BJ (cell line): ENCODE measurements at regions not wholly inside any gene's neighbourhood (a gene's known extent, or its start where the extent isn't known, plus 50 kb on each side); places are given as distances from the start of the nearest gene placed in this dataset.

Experiments
- CTCF ChIA-PET: fragments of 350-600 bp; formaldehyde crosslinking; extraction: SDS; loops from one replicate; lab custom pipeline; 2021; ENCODE audit warnings: antibody characterized with exemption, inconsistent platforms; lab: Yijun Ruan, JAX
- POLR2A ChIA-PET: fragments of 300-600 bp; sonication (Branson Sonifier 250); formaldehyde crosslinking; extraction: SDS; loops from one replicate; lab custom pipeline; 2021; ENCODE audit warnings: antibody characterized with exemption; lab: Charles Lee
- DNase-seq: peaks from one replicate; pipeline ENCODE4 v3.0.0-alpha.2; 2011; ENCODE audit warnings: low read depth
- H3K27me3 ChIP-seq: 2 replicates; pipeline ENCODE4 v1.6.0; 2011; ENCODE audit warnings: low read length; ENCODE audit not compliant: control insufficient read depth, insufficient read depth
- H3K36me3 ChIP-seq: 2 replicates; pipeline ENCODE4 v1.5.1; 2011; ENCODE audit warnings: low read length; ENCODE audit not compliant: control insufficient read depth, insufficient read depth
- H3K4me3 ChIP-seq: 2 replicates; pipeline ENCODE4 v1.5.1; 2011; ENCODE audit warnings: low read depth, mild to moderate bottlenecking, control low read depth, low read length
- TF ChIP-seq, protein P1 (sequence below): IDR thresholded peaks from 2 replicates; pipeline ENCODE4 v1.5.1; 2011; ENCODE audit warnings: low read depth, mild to moderate bottlenecking, control low read depth, inconsistent platforms, low read length, moderate library complexity; ENCODE audit not compliant: insufficient read depth

GRCh38 chr13:60974296-60974695 is 441.4 kb downstream of the PCDH20 start:
- H3K4me3 ChIP-seq: no peak overlapping the region
- ChIA-PET CTCF (no interaction called here), POLR2A (no interaction called here)
- H3K36me3 ChIP-seq: no peaks in the 10 kb centered on the region
- TF ChIP-seq, protein P1, sequence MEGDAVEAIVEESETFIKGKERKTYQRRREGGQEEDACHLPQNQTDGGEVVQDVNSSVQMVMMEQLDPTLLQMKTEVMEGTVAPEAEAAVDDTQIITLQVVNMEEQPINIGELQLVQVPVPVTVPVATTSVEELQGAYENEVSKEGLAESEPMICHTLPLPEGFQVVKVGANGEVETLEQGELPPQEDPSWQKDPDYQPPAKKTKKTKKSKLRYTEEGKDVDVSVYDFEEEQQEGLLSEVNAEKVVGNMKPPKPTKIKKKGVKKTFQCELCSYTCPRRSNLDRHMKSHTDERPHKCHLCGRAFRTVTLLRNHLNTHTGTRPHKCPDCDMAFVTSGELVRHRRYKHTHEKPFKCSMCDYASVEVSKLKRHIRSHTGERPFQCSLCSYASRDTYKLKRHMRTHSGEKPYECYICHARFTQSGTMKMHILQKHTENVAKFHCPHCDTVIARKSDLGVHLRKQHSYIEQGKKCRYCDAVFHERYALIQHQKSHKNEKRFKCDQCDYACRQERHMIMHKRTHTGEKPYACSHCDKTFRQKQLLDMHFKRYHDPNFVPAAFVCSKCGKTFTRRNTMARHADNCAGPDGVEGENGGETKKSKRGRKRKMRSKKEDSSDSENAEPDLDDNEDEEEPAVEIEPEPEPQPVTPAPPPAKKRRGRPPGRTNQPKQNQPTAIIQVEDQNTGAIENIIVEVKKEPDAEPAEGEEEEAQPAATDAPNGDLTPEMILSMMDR: no peak
- no peak for DNase-seq
- no peaks in the 10 kb centered on the region for H3K27me3 ChIP-seq

DNA sequence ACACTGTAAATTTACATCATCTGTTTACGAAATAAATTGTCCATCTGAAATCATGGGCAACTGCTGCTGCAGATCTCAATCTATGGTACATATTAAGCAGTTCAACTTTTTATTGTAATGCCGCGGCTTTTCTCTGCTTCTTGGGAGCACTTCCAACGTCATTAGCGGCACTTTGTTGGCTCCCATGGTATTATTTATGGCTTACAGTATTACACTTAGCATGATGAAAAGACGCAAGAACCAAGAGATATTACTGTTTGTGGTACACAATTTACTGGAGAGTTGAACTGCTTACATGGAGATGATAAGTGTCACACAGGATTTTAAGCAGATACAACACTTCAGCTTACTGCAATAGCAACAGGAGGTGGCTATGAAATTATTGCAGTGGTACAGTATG is 442.1 kb downstream of the PCDH20 start:
- TF ChIP-seq, protein P1: no peak
- no peak for DNase-seq
- H3K27me3 ChIP-seq: no peaks in the 10 kb centered on the region
- ChIA-PET POLR2A (no interaction called here), CTCF (no interaction called here)
- no peak overlapping the region for H3K4me3 ChIP-seq
- no peaks in the 10 kb centered on the region for H3K36me3 ChIP-seq

DNA sequence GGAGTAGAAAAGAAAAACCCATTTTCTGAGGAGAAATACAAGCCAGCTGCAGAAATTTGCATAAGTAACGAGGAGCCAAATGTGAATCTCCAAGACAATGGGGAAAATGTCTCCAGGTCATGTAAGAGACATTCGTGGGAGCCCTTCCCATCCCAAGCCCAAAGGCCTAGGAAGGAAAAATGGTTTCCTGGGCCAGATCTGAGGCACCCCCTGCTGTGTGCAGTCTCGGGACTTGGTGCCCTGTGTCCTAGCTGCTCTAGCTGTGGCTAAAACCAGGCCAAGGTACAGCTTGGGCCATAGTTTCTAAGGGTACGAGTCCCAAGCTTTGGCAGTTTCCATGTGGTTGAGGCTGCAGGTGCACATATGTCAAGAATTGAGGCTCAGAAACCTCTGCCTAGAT is 444.9 kb downstream of the PCDH20 start:
- Histone ChIP-seq H3K27me3 (no peaks in the 10 kb centered on the region), H3K36me3 (no peaks in the 10 kb centered on the region), H3K4me3 (no peak overlapping the region)
- ChIA-PET POLR2A (no interaction called here), CTCF (no interaction called here)
- TF ChIP-seq, protein P1: no peak
- DNase-seq: no peak

DNA sequence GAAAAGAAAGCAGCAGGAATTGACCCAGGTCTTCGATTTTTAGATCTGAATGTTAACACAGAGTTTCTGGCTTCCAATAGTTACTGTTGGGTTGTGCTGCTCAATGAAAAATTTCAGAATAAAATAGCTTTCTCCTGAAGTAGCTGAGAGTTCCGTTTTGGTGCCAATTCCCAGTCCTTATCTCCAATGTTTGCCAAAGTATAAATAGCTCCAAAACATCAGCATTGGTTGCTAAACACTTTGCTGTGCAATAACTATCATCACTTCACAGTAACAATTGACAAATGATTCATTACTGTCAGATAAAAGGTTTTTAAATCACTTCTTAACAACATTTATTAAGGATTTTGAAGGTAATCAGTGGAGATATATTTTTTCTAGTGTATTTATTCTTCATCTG is 446.0 kb downstream of the PCDH20 start:
- ChIA-PET POLR2A (no interaction called here), CTCF (no interaction called here)
- no peaks in the 10 kb centered on the region for H3K36me3 ChIP-seq
- no peak overlapping the region for H3K4me3 ChIP-seq
- no peaks in the 10 kb centered on the region for H3K27me3 ChIP-seq
- TF ChIP-seq, protein P1: no peak
- no peak for DNase-seq

- TF ChIP-seq, protein P1: no peak
- H3K36me3 ChIP-seq: no peaks in the 10 kb centered on the region
- H3K4me3 ChIP-seq: no peak overlapping the region
- ChIA-PET POLR2A (no interaction called here), CTCF (no interaction called here)
- no peak for DNase-seq
- H3K27me3 ChIP-seq: no peaks in the 10 kb centered on the region
Measured at GRCh38 chr13:60959427-60959826, 456.2 kb downstream of the PCDH20 start.
